Body of pancreas (tissue), 4 donors: ENCODE measurements at regions not wholly inside any gene's neighbourhood (a gene's known extent, or its start where the extent isn't known, plus 50 kb on each side); places are given as distances from the start of the nearest gene placed in this dataset.

ENCODE experiments used
- ATAC-seq: fragments of 150-250 bp; one replicate; pipeline ENCODE4 v1.9.1; 2016
- DNase-seq, 4 donors: peaks; one replicate each; pipeline ENCODE4 v3.0.0-alpha.2; 2019
- H3K27ac ChIP-seq, 4 donors: fragments of 200-600 bp; sonication (generic); 1 replicate in 3 of 4; 2 replicates in 1 of 4; pipeline versions ENCODE4 v1.5.1 to v1.6.1; 2016 to 2019; ENCODE audit warnings: mild to moderate bottlenecking in 1 of 4, mixed read lengths in 1 of 4, moderate library complexity in 1 of 4
- H3K27me3 ChIP-seq, 2 donors: fragments of 200-600 bp; sonication (generic); one replicate each; pipeline ENCODE4 v1.6.0; 2016; ENCODE audit warnings: mild to moderate bottlenecking in 1 of 2
- H3K36me3 ChIP-seq, 2 donors: fragments of 200-600 bp; sonication (generic); replicated peaks in 1 of 2; 2 replicates each; pipeline ENCODE4 v1.5.1; 2016; ENCODE audit warnings: low read depth in 2 of 2; ENCODE audit not compliant: insufficient read depth in 1 of 2
- H3K4me1 ChIP-seq: fragments of 200-600 bp; sonication (generic); one replicate; pipeline ENCODE4 v1.6.0; 2016
- H3K4me3 ChIP-seq, 2 donors: fragments of 200-600 bp; sonication (generic); 1 replicate in 1 of 2; 2 replicates in 1 of 2; pipeline ENCODE4 v1.5.1; 2016 to 2019
- H3K9me3 ChIP-seq, 3 donors: fragments of 200-600 bp; sonication (generic); 1 replicate in 2 of 3; 2 replicates in 1 of 3; pipeline ENCODE4 v1.5.1; 2016
- POLR2A ChIP-seq, 3 donors: fragments of 450-650 bp; IDR thresholded peaks; one replicate each; pipeline ENCODE4 v1.6.1; 2016; ENCODE audit warnings: antibody characterized with exemption in 3 of 3, mild to moderate bottlenecking in 2 of 3
- WGBS, 2 donors: methylation state at CpG; one replicate each; pipeline ENCODE4 v1.1.5; 2017; 5-methylcytosine and 5-hydroxymethylcytosine counted together
- intact Hi-C: fragments of 100-400 bp; cut with DNase I; formaldehyde crosslinking; loops from one replicate; pipeline ENCODE4 v1.15.1; 2023
- TF ChIP-seq, protein P1 (sequence below), 7 experiments: fragments of 450-650 bp in 4 of 7; fragments of 200-600 bp in 3 of 7; sonication (generic) in 3 of 7; IDR thresholded peaks; one replicate each; pipeline ENCODE4 v1.5.1; 2016 to 2019; ENCODE audit warnings: antibody characterized with exemption in 7 of 7

DNA sequence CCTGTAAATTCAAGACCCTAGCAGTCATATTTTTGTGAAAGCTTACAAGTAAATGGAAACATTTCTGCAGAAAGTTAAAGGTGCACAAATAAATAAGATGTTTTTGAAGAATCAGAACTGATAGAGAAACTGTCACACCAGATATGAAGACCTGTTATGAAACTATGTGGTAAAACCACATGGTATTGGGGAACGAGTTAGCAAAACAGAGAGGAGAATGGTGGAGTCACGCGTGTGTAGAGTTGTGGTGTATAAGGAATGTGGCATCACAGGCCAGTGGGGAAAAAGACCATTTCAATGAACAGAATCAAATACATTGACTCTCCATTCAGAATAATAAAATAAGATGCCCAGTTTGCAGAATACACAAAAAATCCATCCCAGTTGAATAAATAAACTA is 477.2 kb downstream of the ICE1 start:
- no peaks in the 10 kb centered on the region for H3K9me3 ChIP-seq
- ATAC-seq: no peak
- H3K4me1 ChIP-seq: no peaks in the 10 kb centered on the region
- intact Hi-C loops: no loop called here
- no peaks in the 10 kb centered on the region for H3K36me3 ChIP-seq
- 70 to 80% methylated on average over 3 of the region's 3 CpGs for WGBS, 2 donors
- H3K27ac ChIP-seq: no peak overlapping the region
- H3K27me3 ChIP-seq: no peaks in the 10 kb centered on the region
- H3K4me3 ChIP-seq: no peak overlapping the region
- TF ChIP-seq POLR2A (IDR thresholded peaks at IDR 0.05): no peak
- TF ChIP-seq, protein P1, sequence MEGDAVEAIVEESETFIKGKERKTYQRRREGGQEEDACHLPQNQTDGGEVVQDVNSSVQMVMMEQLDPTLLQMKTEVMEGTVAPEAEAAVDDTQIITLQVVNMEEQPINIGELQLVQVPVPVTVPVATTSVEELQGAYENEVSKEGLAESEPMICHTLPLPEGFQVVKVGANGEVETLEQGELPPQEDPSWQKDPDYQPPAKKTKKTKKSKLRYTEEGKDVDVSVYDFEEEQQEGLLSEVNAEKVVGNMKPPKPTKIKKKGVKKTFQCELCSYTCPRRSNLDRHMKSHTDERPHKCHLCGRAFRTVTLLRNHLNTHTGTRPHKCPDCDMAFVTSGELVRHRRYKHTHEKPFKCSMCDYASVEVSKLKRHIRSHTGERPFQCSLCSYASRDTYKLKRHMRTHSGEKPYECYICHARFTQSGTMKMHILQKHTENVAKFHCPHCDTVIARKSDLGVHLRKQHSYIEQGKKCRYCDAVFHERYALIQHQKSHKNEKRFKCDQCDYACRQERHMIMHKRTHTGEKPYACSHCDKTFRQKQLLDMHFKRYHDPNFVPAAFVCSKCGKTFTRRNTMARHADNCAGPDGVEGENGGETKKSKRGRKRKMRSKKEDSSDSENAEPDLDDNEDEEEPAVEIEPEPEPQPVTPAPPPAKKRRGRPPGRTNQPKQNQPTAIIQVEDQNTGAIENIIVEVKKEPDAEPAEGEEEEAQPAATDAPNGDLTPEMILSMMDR (IDR thresholded peaks at IDR 0.05): no peak
- no peak for DNase-seq

DNA sequence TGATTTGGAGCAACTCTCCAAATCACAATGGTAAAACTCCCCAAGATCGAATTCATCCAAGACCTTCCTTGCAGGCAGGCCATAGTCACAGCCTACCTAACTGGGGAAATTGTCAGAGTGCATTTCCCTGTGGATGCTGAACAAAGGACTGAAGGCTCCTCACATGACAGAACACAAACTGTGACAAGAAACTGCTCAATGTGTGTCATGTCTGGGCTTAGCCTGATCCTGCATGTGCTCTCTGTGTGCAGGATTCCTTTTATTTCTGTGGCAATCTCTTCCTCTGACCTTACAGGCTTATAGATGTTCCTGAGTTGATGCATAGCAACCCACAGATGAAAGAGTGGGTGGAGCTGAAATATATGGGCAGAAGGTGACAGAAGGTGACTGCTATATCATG is 465.8 kb downstream of the ICE1 start:
- DNase-seq (no peak), ATAC-seq (no peak)
- H3K4me3 ChIP-seq: no peak overlapping the region
- WGBS, 2 donors: 43 to 56% methylated on average over 1 of the region's 1 CpG
- H3K36me3 ChIP-seq: no peaks in the 10 kb centered on the region
- TF ChIP-seq, protein P1 (IDR thresholded peaks at IDR 0.05): no peak
- TF ChIP-seq POLR2A (IDR thresholded peaks at IDR 0.05): no peak
- intact Hi-C loops: loop anchor here (10.0 kb wide), 1 partner anchor 687 kb away; no protein-coding TSS in a partner anchor
- H3K27me3 ChIP-seq: no peaks in the 10 kb centered on the region
- no peak overlapping the region for H3K27ac ChIP-seq
- H3K4me1 ChIP-seq: no peaks in the 10 kb centered on the region
- H3K9me3 ChIP-seq: no peaks in the 10 kb centered on the region

DNA sequence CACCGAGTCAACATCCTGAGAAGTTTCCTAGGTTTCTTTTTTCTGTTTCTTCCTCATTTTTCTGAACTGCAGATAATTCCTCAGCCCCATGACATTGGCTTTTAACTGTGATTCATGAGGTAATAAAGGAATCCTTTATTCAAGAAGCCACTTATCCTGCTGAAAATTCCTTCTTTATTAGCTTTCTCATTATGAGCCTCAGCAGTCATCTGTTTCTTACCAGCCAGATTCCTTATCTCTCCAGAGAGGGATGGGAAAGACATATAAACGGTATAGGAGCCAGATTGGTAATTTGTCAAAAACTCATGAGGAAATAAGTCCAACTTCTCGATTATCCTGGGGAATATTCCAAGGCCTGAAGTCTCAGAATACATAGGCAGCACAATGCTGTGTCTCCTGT is 465.4 kb downstream of the ICE1 start:
- H3K27ac ChIP-seq: no peak overlapping the region
- H3K36me3 ChIP-seq: no peaks in the 10 kb centered on the region
- H3K4me3 ChIP-seq: no peak overlapping the region
- H3K4me1 ChIP-seq: no peaks in the 10 kb centered on the region
- WGBS, 2 donors: 35 to 42% methylated on average over 3 of the region's 3 CpGs
- DNase-seq (no peak), ATAC-seq (no peak)
- H3K27me3 ChIP-seq: no peaks in the 10 kb centered on the region
- TF ChIP-seq, protein P1 (IDR thresholded peaks at IDR 0.05): no peak
- TF ChIP-seq POLR2A (IDR thresholded peaks at IDR 0.05): no peak
- no peaks in the 10 kb centered on the region for H3K9me3 ChIP-seq
- intact Hi-C loops: loop anchor here (10.0 kb wide), 1 partner anchor 687 kb away; no protein-coding TSS in a partner anchor

DNA sequence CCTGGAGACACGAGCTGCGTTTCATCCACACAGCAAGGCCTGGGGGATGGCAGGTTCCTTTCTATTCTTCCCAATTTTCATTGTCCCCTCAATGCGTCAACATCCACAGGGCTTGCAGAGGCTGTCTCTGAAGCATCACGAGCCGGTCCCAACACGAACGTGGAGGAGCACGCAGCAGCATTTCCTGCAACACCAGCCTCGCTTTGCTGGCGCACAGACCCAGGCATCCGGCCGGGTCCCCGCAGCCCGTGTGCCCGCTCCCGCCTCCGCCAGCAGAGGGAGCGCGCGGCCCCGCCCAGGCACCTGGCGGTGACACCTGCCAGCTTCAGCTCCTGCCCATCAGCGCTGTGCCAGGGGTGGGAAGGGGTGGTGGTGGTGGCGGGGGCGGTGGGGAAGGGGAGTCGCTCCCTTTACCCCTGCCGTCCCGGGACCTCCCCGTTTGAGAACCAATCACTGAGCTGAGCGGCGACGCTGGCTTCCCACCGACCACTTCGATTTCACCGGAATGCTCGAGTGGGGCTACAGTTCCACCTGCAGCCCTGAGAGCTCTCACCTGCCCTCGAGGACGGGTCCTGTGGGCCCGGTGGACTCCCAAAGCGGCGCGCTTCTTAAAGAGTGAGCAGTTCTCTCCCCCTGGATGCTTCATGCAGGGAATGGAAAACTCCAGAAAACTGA is 464.5 kb downstream of the ICE1 start:
- H3K27ac ChIP-seq: no peak overlapping the region
- H3K4me3 ChIP-seq: no peak overlapping the region
- ATAC-seq (peak; percentile 48), DNase-seq (peak; percentile 18 to 56 (median 36))
- H3K4me1 ChIP-seq: no peaks in the 10 kb centered on the region
- intact Hi-C loops: loop anchor here (10.0 kb wide), 1 partner anchor 688 kb away; no protein-coding TSS in a partner anchor
- H3K9me3 ChIP-seq: no peaks in the 10 kb centered on the region
- TF ChIP-seq, protein P1 (IDR thresholded peaks at IDR 0.05): peak; percentile 49 to 75 (median 68)
- no peak for TF ChIP-seq POLR2A (IDR thresholded peaks at IDR 0.05)
- H3K36me3 ChIP-seq: no peaks in the 10 kb centered on the region
- WGBS, 2 donors: 9 to 33% methylated on average over 22 to 38 of the region's 42 CpGs
- H3K27me3 ChIP-seq: no peaks in the 10 kb centered on the region

DNA sequence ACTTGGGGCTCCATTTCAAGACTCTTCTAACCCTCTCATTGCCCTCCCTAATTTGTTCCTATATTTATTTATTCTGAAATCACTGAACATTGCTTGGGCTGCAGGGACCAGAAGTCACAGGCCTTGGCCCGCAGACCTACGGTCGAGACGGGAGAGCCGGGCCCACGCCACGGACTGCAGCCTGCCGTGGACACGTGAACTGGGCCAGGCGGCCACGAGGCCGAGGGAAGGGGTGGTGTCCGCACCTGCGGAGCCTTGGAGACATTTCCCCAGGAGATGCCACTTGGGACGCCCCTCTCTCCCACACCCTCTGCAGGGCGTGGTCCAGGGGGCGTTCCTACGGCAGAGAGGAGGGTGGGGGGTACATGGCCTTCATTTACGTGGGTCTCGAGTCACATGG is 463.9 kb downstream of the ICE1 start:
- Histone ChIP-seq H3K27me3 (no peaks in the 10 kb centered on the region), H3K4me1 (no peaks in the 10 kb centered on the region), H3K4me3 (no peak overlapping the region), H3K36me3 (no peaks in the 10 kb centered on the region), H3K9me3 (no peaks in the 10 kb centered on the region), H3K27ac (no peak overlapping the region)
- no peak for DNase-seq
- 70 to 76% methylated on average over 19 to 20 of the region's 20 CpGs for WGBS, 2 donors
- TF ChIP-seq, protein P1 (IDR thresholded peaks at IDR 0.05): no peak
- TF ChIP-seq POLR2A (IDR thresholded peaks at IDR 0.05): no peak
- ATAC-seq: no peak
- intact Hi-C loops: loop anchor here (10.0 kb wide), 1 partner anchor 688 kb away; no protein-coding TSS in a partner anchor
